GM12873 (cell line): ENCODE measurements at regions not wholly inside any gene's neighbourhood (a gene's known extent, or its start where the extent isn't known, plus 50 kb on each side); places are given as distances from the start of the nearest gene placed in this dataset.

Experiments used
- TF ChIP-seq, protein P1 (sequence below): IDR thresholded peaks from 2 replicates; pipeline ENCODE4 v1.5.1; 2012; ENCODE audit warnings: low read depth, mild to moderate bottlenecking, moderate library complexity, low read length, control low read depth; ENCODE audit not compliant: insufficient read depth; ENCODE audit errors: missing control alignments

- TF ChIP-seq, protein P1, sequence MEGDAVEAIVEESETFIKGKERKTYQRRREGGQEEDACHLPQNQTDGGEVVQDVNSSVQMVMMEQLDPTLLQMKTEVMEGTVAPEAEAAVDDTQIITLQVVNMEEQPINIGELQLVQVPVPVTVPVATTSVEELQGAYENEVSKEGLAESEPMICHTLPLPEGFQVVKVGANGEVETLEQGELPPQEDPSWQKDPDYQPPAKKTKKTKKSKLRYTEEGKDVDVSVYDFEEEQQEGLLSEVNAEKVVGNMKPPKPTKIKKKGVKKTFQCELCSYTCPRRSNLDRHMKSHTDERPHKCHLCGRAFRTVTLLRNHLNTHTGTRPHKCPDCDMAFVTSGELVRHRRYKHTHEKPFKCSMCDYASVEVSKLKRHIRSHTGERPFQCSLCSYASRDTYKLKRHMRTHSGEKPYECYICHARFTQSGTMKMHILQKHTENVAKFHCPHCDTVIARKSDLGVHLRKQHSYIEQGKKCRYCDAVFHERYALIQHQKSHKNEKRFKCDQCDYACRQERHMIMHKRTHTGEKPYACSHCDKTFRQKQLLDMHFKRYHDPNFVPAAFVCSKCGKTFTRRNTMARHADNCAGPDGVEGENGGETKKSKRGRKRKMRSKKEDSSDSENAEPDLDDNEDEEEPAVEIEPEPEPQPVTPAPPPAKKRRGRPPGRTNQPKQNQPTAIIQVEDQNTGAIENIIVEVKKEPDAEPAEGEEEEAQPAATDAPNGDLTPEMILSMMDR: no peak
These were observed 323.3 kb downstream of the DHX15 start for GRCh38 chr4:24260923-24261564.

DNA sequence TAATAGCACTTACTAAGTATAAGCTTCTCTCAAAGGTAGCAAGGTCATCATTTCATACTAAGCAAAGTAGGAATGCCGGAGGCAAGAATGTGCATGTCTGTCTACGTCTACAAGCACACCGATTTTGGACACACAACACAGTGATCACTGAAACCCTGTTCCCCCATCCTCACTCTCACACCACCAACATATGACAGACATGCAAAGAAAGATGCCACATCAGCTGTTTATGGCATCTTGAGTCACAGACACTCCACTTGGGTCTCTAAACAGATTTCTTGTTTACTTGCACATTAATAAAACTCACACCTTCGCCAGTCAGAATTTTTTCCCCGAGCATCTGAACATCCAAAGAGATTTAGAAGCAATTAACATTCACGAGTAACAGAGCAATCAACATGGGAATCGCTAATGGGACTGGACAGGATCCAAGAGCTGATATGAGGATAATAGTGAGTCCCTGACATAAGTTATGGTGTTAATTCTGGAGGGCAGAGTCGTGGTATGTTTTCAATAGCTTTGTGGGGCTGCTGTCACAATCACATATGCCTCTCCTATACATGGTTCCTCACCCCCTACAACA lies 324.1 kb downstream of the DHX15 start:
- TF ChIP-seq, protein P1: no peak

DNA sequence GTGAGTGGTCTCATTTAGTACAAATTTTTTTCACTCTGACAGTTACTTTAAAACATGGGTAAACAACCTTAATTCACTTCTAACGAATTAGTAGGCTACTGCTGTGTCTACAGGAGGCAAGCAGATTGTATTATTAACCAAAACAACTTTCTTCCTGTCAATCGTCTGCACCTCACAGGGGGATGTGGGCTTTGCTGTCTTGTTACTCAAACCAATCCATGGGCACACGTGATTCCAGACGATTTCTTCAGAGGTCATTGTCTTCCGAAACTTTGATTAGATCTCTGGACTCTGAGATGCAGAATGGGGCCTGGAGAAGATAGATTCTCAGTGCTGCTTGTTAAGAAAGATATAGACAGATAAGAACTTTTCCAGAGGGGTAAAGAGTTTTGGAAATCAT lies 327.8 kb downstream of the DHX15 start:
- TF ChIP-seq, protein P1: no peak

DNA sequence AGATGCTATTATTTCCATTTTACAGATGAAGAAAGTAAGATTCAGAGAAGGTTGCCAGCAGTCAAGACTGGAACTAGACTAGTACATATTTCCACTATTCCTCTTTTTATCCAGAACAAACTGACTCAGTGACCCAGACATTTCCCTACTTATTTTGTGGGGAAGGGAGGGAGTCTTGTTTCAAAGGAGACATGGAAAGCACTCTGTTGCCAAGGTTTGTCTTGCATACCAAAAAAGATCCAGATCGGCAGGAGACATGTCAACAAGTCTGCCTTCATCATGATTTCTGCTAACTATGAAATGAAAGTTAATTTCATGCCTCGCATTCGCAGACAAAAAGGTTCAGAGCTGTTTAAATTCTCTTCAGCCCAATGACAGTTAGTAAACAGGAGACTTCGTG lies 328.3 kb downstream of the DHX15 start:
- TF ChIP-seq, protein P1: no peak

GRCh38 chr4:24252121-24252520 lies 332.2 kb downstream of the DHX15 start:
- TF ChIP-seq, protein P1: no peak

GRCh38 chr4:24251589-24251988 lies 332.8 kb downstream of the DHX15 start:
- TF ChIP-seq, protein P1: no peak

GRCh38 chr4:24249972-24250371 lies 334.4 kb downstream of the DHX15 start:
- TF ChIP-seq, protein P1: no peak
